Right lobe of liver (tissue), 4 donors: ENCODE measurements at regions not wholly inside any gene's neighbourhood (a gene's known extent, or its start where the extent isn't known, plus 50 kb on each side); places are given as distances from the start of the nearest gene placed in this dataset.

ENCODE experiments used
- POLR2A ChIP-seq: fragments of 450-650 bp; IDR thresholded peaks from one replicate; pipeline ENCODE4 v1.6.1; 2017; ENCODE audit warnings: antibody characterized with exemption, mild to moderate bottlenecking
- TF ChIP-seq, protein P1 (sequence below), 4 donors: fragments of 200-600 bp in 3 of 4; fragments of 450-650 bp in 1 of 4; IDR thresholded peaks; one replicate each; pipeline versions ENCODE4 v1.5.1 to v1.8.0; 2016 to 2022; ENCODE audit warnings: antibody characterized with exemption in 4 of 4, mild to moderate bottlenecking in 2 of 4
- donor health status: DM: no; HTN: no; CAD: no.
- donor health status: DM: no; HTN: no; CAD: no.
- donor health status: DM: no; HTN: yes; CAD: no.

DNA sequence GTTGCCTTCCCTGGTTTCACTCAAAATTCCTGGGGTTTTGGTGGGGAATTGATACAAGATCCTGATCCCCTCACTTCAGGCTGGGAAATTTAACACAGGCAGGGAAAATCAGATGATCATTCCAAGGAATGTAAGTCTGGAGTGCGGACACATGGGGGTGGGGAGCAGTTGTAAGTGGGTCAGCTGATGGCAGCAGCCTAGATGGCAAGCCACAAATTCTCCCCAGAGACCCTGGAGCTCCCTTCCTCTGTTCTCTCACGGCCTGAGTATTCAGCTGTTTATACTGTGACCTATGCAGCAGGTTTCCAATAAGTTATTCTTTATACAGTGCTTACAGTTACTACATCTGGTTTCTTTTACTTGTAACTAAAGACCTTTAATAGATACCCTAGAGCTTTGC lies 144.9 kb downstream of the SH3BGRL2 start:
- TF ChIP-seq, protein P1, sequence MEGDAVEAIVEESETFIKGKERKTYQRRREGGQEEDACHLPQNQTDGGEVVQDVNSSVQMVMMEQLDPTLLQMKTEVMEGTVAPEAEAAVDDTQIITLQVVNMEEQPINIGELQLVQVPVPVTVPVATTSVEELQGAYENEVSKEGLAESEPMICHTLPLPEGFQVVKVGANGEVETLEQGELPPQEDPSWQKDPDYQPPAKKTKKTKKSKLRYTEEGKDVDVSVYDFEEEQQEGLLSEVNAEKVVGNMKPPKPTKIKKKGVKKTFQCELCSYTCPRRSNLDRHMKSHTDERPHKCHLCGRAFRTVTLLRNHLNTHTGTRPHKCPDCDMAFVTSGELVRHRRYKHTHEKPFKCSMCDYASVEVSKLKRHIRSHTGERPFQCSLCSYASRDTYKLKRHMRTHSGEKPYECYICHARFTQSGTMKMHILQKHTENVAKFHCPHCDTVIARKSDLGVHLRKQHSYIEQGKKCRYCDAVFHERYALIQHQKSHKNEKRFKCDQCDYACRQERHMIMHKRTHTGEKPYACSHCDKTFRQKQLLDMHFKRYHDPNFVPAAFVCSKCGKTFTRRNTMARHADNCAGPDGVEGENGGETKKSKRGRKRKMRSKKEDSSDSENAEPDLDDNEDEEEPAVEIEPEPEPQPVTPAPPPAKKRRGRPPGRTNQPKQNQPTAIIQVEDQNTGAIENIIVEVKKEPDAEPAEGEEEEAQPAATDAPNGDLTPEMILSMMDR (IDR thresholded peaks at IDR 0.05), result no peak
- no peak for TF ChIP-seq POLR2A
